Liver (tissue), 8 donors: ENCODE measurements at regions not wholly inside any gene's neighbourhood (a gene's known extent, or its start where the extent isn't known, plus 50 kb on each side); places are given as distances from the start of the nearest gene placed in this dataset.

Experiments used
- DNase-seq: peaks from one replicate; pipeline ENCODE4 v3.0.0-alpha.2; 2017; ENCODE audit warnings: low spot score
- H3K27ac ChIP-seq, 2 donors: one replicate each; pipeline ENCODE4 v1.7.0; 2013; ENCODE audit warnings: inconsistent platforms in 2 of 2, low read length in 2 of 2, control low read depth in 1 of 2, low read depth in 1 of 2, mild to moderate bottlenecking in 1 of 2
- H3K27me3 ChIP-seq, 4 donors: one replicate each; pipeline versions ENCODE4 v1.6.1 to v1.7.0; 2013; ENCODE audit warnings: low read length in 3 of 4, inconsistent platforms in 1 of 4, mild to moderate bottlenecking in 1 of 4, moderate library complexity in 1 of 4; ENCODE audit not compliant: control insufficient read depth in 4 of 4, insufficient read depth in 4 of 4
- H3K36me3 ChIP-seq, 4 donors: one replicate each; pipeline versions ENCODE4 v1.6.1 to v1.7.0; 2013; ENCODE audit warnings: low read length in 3 of 4, mild to moderate bottlenecking in 3 of 4, low read depth in 1 of 4, moderate library complexity in 1 of 4; ENCODE audit not compliant: control insufficient read depth in 4 of 4, insufficient read depth in 3 of 4
- H3K4me1 ChIP-seq, 4 donors: one replicate each; pipeline versions ENCODE4 v1.6.1 to v1.7.0; 2013; ENCODE audit warnings: low read length in 3 of 4, mild to moderate bottlenecking in 3 of 4, moderate library complexity in 1 of 4; ENCODE audit not compliant: control insufficient read depth in 4 of 4, insufficient read depth in 4 of 4
- H3K4me3 ChIP-seq, 3 donors: one replicate each; pipeline versions ENCODE4 v1.6.1 to v1.7.0; 2013; ENCODE audit warnings: low read length in 3 of 3, control low read depth in 1 of 3, low read depth in 1 of 3, mild to moderate bottlenecking in 1 of 3
- H3K9ac ChIP-seq, 2 donors: one replicate each; pipeline ENCODE4 v1.7.0; 2013; ENCODE audit warnings: low read length in 2 of 2, mild to moderate bottlenecking in 2 of 2, moderate library complexity in 2 of 2, control low read depth in 1 of 2, low read depth in 1 of 2
- H3K9me3 ChIP-seq, 4 donors: one replicate each; pipeline versions ENCODE4 v1.6.1 to v1.7.0; 2013; ENCODE audit warnings: low read length in 3 of 4; ENCODE audit not compliant: control insufficient read depth in 4 of 4
- EGR1 ChIP-seq, 2 donors: IDR thresholded peaks; 2 replicates each; pipeline ENCODE4 v1.6.1; 2016 to 2018; ENCODE audit warnings: antibody characterized with exemption in 2 of 2, low read depth in 2 of 2
- FOXA1 ChIP-seq: IDR thresholded peaks from 2 replicates; pipeline ENCODE4 v1.6.1; 2016; ENCODE audit warnings: antibody characterized with exemption
- GABPA ChIP-seq, 2 donors: IDR thresholded peaks in 1 of 2; conservative IDR thresholded peaks in 1 of 2; 2 replicates each; pipeline ENCODE4 v1.6.1; 2016; ENCODE audit warnings: antibody characterized with exemption in 2 of 2, mild to moderate bottlenecking in 1 of 2, moderate library complexity in 1 of 2
- HNF4A ChIP-seq, 2 donors: conservative IDR thresholded peaks; 2 replicates each; pipeline ENCODE4 v1.6.1; 2016; ENCODE audit warnings: antibody characterized with exemption in 2 of 2, mild to moderate bottlenecking in 2 of 2
- HNF4G ChIP-seq: IDR thresholded peaks from 2 replicates; pipeline ENCODE4 v1.6.1; 2016; ENCODE audit warnings: antibody characterized with exemption
- JUND ChIP-seq, 2 donors: IDR thresholded peaks; 2 replicates each; pipeline ENCODE4 v1.6.1; 2016; ENCODE audit warnings: antibody characterized with exemption in 2 of 2
- NR2F2 ChIP-seq: IDR thresholded peaks from 2 replicates; pipeline ENCODE4 v1.6.1; 2016; ENCODE audit warnings: antibody characterized with exemption
- RAD21 ChIP-seq, 2 donors: IDR thresholded peaks; 2 replicates each; pipeline ENCODE4 v1.6.1; 2016; ENCODE audit warnings: antibody characterized with exemption in 2 of 2, mild to moderate bottlenecking in 2 of 2
- RXRA ChIP-seq, 2 donors: IDR thresholded peaks; 2 replicates each; pipeline ENCODE4 v1.6.1; 2017 to 2018; ENCODE audit warnings: antibody characterized with exemption in 2 of 2, mild to moderate bottlenecking in 1 of 2
- SP1 ChIP-seq: IDR thresholded peaks from 2 replicates; pipeline ENCODE4 v1.6.1; 2018; ENCODE audit warnings: antibody characterized with exemption, mild to moderate bottlenecking
- TAF1 ChIP-seq: conservative IDR thresholded peaks from 2 replicates; pipeline ENCODE4 v1.6.1; 2016; ENCODE audit warnings: antibody characterized with exemption, mild to moderate bottlenecking
- YY1 ChIP-seq: IDR thresholded peaks from 2 replicates; pipeline ENCODE4 v1.6.1; 2016; ENCODE audit warnings: antibody characterized with exemption, mild to moderate bottlenecking
- WGBS: extraction: QIAGEN DNeasy Blood & Tissue Kit; methylation state at CpG from one replicate; pipeline ENCODE4 v1.1.7; 2013; 5-methylcytosine and 5-hydroxymethylcytosine counted together
- TF ChIP-seq, protein P1 (sequence below): IDR thresholded peaks from 2 replicates; pipeline ENCODE4 v1.6.1; 2016; ENCODE audit warnings: antibody characterized with exemption
- TF ChIP-seq, protein P2 (sequence below): fragments of 150-350 bp; IDR thresholded peaks from 2 replicates; pipeline ENCODE4 v1.5.1; 2017; ENCODE audit warnings: improper control_type of control experiment, low read depth, low read length; ENCODE audit not compliant: missing input control
- TF ChIP-seq, protein P3 (sequence below): IDR thresholded peaks from 2 replicates; pipeline ENCODE4 v1.6.1; 2016; ENCODE audit warnings: antibody characterized with exemption, mild to moderate bottlenecking
- TF ChIP-seq, protein P4 (sequence below): IDR thresholded peaks from 2 replicates; pipeline ENCODE4 v1.6.1; 2016; ENCODE audit warnings: antibody characterized with exemption
- TF ChIP-seq, protein P5 (sequence below): IDR thresholded peaks from 2 replicates; pipeline ENCODE4 v1.6.1; 2016; ENCODE audit warnings: antibody characterized with exemption
- donor health status: healthy.
- donor health status: healthy.
- donor health status: healthy.
- donor health status: healthy.
- donor health status: healthy.

DNA sequence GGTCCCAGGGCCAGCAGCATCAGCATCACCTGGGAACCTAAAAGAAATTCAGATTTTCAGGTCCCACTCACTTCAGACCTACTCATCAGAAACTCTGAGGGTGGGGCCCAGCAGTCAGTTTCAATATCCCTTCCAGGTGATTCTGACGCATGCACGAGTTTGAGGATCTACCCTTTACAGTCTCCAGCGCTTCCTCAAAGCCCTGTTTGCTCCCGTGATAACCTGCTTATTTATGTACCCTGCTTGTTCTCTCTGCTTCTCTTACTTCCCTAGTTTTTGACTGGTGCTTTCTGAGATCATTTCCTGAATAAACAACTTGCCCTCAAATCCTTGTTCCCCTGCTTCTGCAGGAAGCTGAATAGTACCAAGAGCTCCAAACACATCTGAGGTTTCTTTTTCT, 245.3 kb downstream of the ZNF621 start (continued):
- TF ChIP-seq, protein P1, sequence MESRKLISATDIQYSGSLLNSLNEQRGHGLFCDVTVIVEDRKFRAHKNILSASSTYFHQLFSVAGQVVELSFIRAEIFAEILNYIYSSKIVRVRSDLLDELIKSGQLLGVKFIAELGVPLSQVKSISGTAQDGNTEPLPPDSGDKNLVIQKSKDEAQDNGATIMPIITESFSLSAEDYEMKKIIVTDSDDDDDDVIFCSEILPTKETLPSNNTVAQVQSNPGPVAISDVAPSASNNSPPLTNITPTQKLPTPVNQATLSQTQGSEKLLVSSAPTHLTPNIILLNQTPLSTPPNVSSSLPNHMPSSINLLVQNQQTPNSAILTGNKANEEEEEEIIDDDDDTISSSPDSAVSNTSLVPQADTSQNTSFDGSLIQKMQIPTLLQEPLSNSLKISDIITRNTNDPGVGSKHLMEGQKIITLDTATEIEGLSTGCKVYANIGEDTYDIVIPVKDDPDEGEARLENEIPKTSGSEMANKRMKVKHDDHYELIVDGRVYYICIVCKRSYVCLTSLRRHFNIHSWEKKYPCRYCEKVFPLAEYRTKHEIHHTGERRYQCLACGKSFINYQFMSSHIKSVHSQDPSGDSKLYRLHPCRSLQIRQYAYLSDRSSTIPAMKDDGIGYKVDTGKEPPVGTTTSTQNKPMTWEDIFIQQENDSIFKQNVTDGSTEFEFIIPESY, result no peak
- TF ChIP-seq TAF1, result no peak
- TF ChIP-seq HNF4G, result no peak
- TF ChIP-seq, protein P2, sequence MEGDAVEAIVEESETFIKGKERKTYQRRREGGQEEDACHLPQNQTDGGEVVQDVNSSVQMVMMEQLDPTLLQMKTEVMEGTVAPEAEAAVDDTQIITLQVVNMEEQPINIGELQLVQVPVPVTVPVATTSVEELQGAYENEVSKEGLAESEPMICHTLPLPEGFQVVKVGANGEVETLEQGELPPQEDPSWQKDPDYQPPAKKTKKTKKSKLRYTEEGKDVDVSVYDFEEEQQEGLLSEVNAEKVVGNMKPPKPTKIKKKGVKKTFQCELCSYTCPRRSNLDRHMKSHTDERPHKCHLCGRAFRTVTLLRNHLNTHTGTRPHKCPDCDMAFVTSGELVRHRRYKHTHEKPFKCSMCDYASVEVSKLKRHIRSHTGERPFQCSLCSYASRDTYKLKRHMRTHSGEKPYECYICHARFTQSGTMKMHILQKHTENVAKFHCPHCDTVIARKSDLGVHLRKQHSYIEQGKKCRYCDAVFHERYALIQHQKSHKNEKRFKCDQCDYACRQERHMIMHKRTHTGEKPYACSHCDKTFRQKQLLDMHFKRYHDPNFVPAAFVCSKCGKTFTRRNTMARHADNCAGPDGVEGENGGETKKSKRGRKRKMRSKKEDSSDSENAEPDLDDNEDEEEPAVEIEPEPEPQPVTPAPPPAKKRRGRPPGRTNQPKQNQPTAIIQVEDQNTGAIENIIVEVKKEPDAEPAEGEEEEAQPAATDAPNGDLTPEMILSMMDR, result no peak

DNA sequence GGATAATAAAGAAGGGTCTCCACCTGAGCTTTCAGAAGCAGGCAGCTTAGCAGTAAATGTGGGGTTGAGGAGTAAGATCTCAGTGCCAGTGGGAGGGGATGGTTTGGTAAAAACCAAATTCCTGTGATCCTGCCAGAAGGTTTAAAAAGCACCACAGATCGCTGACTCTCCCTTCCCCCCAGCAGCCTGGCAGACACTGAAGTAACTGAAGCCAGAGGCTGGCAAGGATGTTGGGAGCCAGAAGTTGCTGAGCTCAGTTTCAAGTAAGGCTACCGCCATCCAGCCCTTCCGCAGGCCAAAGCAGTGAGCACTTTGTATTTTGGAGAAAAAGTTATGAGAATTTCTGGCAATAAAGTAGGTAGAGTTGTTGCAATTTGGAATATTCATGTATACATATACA, 246.4 kb downstream of the ZNF621 start:
- TF ChIP-seq SP1, result no peak
- TF ChIP-seq, protein P3, sequence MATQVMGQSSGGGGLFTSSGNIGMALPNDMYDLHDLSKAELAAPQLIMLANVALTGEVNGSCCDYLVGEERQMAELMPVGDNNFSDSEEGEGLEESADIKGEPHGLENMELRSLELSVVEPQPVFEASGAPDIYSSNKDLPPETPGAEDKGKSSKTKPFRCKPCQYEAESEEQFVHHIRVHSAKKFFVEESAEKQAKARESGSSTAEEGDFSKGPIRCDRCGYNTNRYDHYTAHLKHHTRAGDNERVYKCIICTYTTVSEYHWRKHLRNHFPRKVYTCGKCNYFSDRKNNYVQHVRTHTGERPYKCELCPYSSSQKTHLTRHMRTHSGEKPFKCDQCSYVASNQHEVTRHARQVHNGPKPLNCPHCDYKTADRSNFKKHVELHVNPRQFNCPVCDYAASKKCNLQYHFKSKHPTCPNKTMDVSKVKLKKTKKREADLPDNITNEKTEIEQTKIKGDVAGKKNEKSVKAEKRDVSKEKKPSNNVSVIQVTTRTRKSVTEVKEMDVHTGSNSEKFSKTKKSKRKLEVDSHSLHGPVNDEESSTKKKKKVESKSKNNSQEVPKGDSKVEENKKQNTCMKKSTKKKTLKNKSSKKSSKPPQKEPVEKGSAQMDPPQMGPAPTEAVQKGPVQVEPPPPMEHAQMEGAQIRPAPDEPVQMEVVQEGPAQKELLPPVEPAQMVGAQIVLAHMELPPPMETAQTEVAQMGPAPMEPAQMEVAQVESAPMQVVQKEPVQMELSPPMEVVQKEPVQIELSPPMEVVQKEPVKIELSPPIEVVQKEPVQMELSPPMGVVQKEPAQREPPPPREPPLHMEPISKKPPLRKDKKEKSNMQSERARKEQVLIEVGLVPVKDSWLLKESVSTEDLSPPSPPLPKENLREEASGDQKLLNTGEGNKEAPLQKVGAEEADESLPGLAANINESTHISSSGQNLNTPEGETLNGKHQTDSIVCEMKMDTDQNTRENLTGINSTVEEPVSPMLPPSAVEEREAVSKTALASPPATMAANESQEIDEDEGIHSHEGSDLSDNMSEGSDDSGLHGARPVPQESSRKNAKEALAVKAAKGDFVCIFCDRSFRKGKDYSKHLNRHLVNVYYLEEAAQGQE, result no peak
- TF ChIP-seq NR2F2, result no peak
- TF ChIP-seq TAF1, result no peak
- H3K27ac ChIP-seq, result no peak overlapping the region
- 84% methylated on average over 3 of the region's 3 CpGs for WGBS

DNA sequence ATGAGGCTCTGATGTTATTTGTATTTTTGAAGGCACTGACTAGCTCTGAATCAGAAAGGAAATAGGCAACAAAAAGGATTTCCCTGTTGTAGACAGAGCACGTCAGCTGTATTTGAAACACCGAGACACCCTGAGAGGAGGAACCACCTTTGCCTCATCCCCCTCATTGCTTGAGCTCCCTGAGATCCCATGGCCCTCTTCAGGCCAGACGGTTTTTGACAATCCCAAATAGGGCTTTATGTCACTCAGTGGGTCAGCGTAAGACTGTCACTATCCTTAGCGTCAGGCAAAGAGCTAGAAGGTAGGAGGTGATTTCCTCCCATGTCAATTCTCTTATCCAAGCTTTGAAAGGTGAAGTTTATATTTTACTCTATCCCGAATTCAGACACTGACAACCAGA, 254.3 kb downstream of the ZNF621 start:
- H3K9me3 ChIP-seq, result no peaks in the 10 kb centered on the region
- peaks cover 0 to 4% (median 0%) of the 10 kb centered on the region in 4 donors for H3K4me1 ChIP-seq
- H3K27ac ChIP-seq, result no peak overlapping the region
- no peak overlapping the region for H3K9ac ChIP-seq
- no peak for DNase-seq
- no peak overlapping the region for H3K4me3 ChIP-seq
- WGBS, result 90% methylated on average over 6 of the region's 6 CpGs
- no peaks in the 10 kb centered on the region for H3K27me3 ChIP-seq
- no peaks in the 10 kb centered on the region for H3K36me3 ChIP-seq
- TF ChIP-seq, protein P4, sequence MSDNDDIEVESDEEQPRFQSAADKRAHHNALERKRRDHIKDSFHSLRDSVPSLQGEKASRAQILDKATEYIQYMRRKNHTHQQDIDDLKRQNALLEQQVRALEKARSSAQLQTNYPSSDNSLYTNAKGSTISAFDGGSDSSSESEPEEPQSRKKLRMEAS, result no peak
- TF ChIP-seq, protein P2, result no peak
- TF ChIP-seq SP1 (no peak), EGR1 (IDR thresholded peaks at IDR 0.05; ENCODE audit: low read depth in 2 of 2) (no peak), FOXA1 (no peak), YY1 (no peak), JUND (IDR thresholded peaks at IDR 0.05) (no peak), RAD21 (IDR thresholded peaks at IDR 0.05) (no peak), HNF4G (no peak), TAF1 (no peak), GABPA (IDR thresholded peaks at IDR 0.05 in 1 of 2, conservative IDR thresholded peaks at IDR 0.05 in 1 of 2) (no peak), NR2F2 (no peak), HNF4A (conservative IDR thresholded peaks at IDR 0.05) (no peak), RXRA (IDR thresholded peaks at IDR 0.05) (no peak)
- TF ChIP-seq, protein P1, result no peak
- TF ChIP-seq, protein P5, sequence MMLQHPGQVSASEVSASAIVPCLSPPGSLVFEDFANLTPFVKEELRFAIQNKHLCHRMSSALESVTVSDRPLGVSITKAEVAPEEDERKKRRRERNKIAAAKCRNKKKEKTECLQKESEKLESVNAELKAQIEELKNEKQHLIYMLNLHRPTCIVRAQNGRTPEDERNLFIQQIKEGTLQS, result no peak

More for the DNA sequence above, 246.4 kb downstream of the ZNF621 start:
- no peaks in the 10 kb centered on the region for H3K9me3 ChIP-seq
- H3K4me1 ChIP-seq, result no peaks in the 10 kb centered on the region
- no peaks in the 10 kb centered on the region for H3K36me3 ChIP-seq
- H3K4me3 ChIP-seq, result no peak overlapping the region
- DNase-seq, result peak; percentile 13
- H3K9ac ChIP-seq, result no peak overlapping the region
- H3K27me3 ChIP-seq, result no peaks in the 10 kb centered on the region
